ENCODE measurements at regions not wholly inside any gene's neighbourhood (a gene's known extent, or its start where the extent isn't known, plus 50 kb on each side); places are given as distances from the start of the nearest gene placed in this dataset.

GRCh38 chr11:134861490-134862104 is 449.6 kb upstream of the B3GAT1 start:
- no peak for TF ChIP-seq CREB5 (CRISPR knock-in tag; IDR thresholded peaks at IDR 0.05; ENCODE audit: low read depth)
- TF ChIP-seq ISL1 (CRISPR knock-in tag; IDR thresholded peaks at IDR 0.05) = no peak
- TF ChIP-seq TOX (CRISPR knock-in tag; IDR thresholded peaks at IDR 0.05; ENCODE audit: borderline replicate concordance) = no peak
- no peak for TF ChIP-seq ZFP3 (CRISPR knock-in tag; IDR thresholded peaks at IDR 0.05)
- no peak for TF ChIP-seq ARNTL (CRISPR knock-in tag; IDR thresholded peaks at IDR 0.05; ENCODE audit: borderline replicate concordance, low read depth)
- no peak for TF ChIP-seq RARB (CRISPR knock-in tag; IDR thresholded peaks at IDR 0.05)
- no peak for TF ChIP-seq CSDC2 (CRISPR knock-in tag; IDR thresholded peaks at IDR 0.05)
- no peak for TF ChIP-seq ZFP30 (CRISPR knock-in tag; IDR thresholded peaks at IDR 0.05)
